ENCODE measurements at regions not wholly inside any gene's neighbourhood (a gene's known extent, or its start where the extent isn't known, plus 50 kb on each side); places are given as distances from the start of the nearest gene placed in this dataset.

GRCh38 chr12:53866727-53867126 is 71.9 kb upstream of the HOXC13 start:
- TF ChIP-seq POLR2A (IDR thresholded peaks at IDR 0.05) (no peak), CTCF (IDR thresholded peaks at IDR 0.05) (no peak), EP300 (IDR thresholded peaks at IDR 0.05) (no peak)
